H9 (cell line): ENCODE measurements at regions not wholly inside any gene's neighbourhood (a gene's known extent, or its start where the extent isn't known, plus 50 kb on each side); places are given as distances from the start of the nearest gene placed in this dataset.

ENCODE experiments used
- DNase-seq: peaks from one replicate; pipeline ENCODE4 v3.0.0-alpha.2; 2017
- H2AFZ ChIP-seq: one replicate; pipeline ENCODE4 v1.6.1; 2013; ENCODE audit warnings: mild to moderate bottlenecking, low read length, control low read depth, moderate library complexity
- H2AK5ac ChIP-seq: 2 replicates; pipeline ENCODE4 v1.6.1; 2013; ENCODE audit warnings: low read length, control low read depth, mixed read lengths; ENCODE audit not compliant: insufficient read length
- H2BK120ac ChIP-seq: one replicate; pipeline ENCODE4 v1.6.1; 2013; ENCODE audit warnings: low read depth, mild to moderate bottlenecking, low read length, control low read depth, inconsistent platforms; ENCODE audit not compliant: poor library complexity, severe bottlenecking
- H2BK12ac ChIP-seq: 2 replicates; pipeline ENCODE4 v1.6.1; 2013; ENCODE audit warnings: low read length, control low read depth, mixed read lengths, low read depth; ENCODE audit not compliant: insufficient read length
- H2BK15ac ChIP-seq: 2 replicates; pipeline ENCODE4 v1.6.1; 2013; ENCODE audit warnings: low read depth, low read length, control low read depth
- H2BK20ac ChIP-seq: one replicate; pipeline ENCODE4 v1.6.1; 2013; ENCODE audit warnings: low read depth, mild to moderate bottlenecking, low read length, control low read depth, inconsistent platforms; ENCODE audit not compliant: poor library complexity, severe bottlenecking
- H2BK5ac ChIP-seq: 2 replicates; pipeline ENCODE4 v1.6.1; 2013; ENCODE audit warnings: low read length, control low read depth, mixed read lengths; ENCODE audit not compliant: insufficient read length
- H3K14ac ChIP-seq: 2 replicates; pipeline ENCODE4 v1.6.1; 2013; ENCODE audit warnings: low read length, control low read depth; ENCODE audit not compliant: insufficient read depth
- H3K18ac ChIP-seq: 2 replicates; pipeline ENCODE4 v1.6.1; 2013; ENCODE audit warnings: low read depth, mild to moderate bottlenecking, mixed read lengths, low read length, control low read depth; ENCODE audit not compliant: insufficient read length
- H3K23ac ChIP-seq: 2 replicates; pipeline ENCODE4 v1.6.1; 2013; ENCODE audit warnings: low read length, control low read depth, mixed read lengths, low read depth; ENCODE audit not compliant: insufficient read length
- H3K23me2 ChIP-seq: 2 replicates; pipeline ENCODE4 v1.6.1; 2013; ENCODE audit warnings: low read depth, mild to moderate bottlenecking, mixed read lengths, low read length, control low read depth; ENCODE audit not compliant: insufficient read length, poor library complexity, severe bottlenecking
- H3K27ac ChIP-seq: 2 replicates; pipeline ENCODE4 v1.5.1; 2013; ENCODE audit warnings: low read length, control low read depth, mixed read lengths, low read depth; ENCODE audit not compliant: insufficient read length
- H3K27me3 ChIP-seq: 2 replicates; pipeline ENCODE4 v1.6.1; 2013; ENCODE audit warnings: low read length, control low read depth, inconsistent platforms; ENCODE audit not compliant: insufficient read depth
- H3K4ac ChIP-seq: 2 replicates; pipeline ENCODE4 v1.6.1; 2013; ENCODE audit warnings: low read depth, mild to moderate bottlenecking, control low read depth, inconsistent platforms, low read length, moderate library complexity
- H3K4me1 ChIP-seq: 2 replicates; pipeline ENCODE4 v1.6.1; 2013; ENCODE audit warnings: low read length, control low read depth, inconsistent platforms; ENCODE audit not compliant: insufficient read depth
- H3K4me2 ChIP-seq: 2 replicates; pipeline ENCODE4 v1.6.1; 2013; ENCODE audit warnings: low read length, control low read depth, mixed read lengths; ENCODE audit not compliant: insufficient read length, insufficient read depth
- H3K56ac ChIP-seq: 2 replicates; pipeline ENCODE4 v1.6.1; 2013; ENCODE audit warnings: low read depth, mild to moderate bottlenecking, mixed read lengths, low read length, control low read depth; ENCODE audit not compliant: insufficient read length
- H3K79me1 ChIP-seq: 2 replicates; pipeline ENCODE4 v1.6.1; 2013; ENCODE audit warnings: low read depth, mild to moderate bottlenecking, moderate library complexity, low read length, control low read depth, inconsistent platforms; ENCODE audit not compliant: insufficient read depth, poor library complexity, severe bottlenecking
- H3K79me2 ChIP-seq: 2 replicates; pipeline ENCODE4 v1.6.1; 2013; ENCODE audit warnings: low read length, control low read depth, inconsistent platforms; ENCODE audit not compliant: insufficient read depth
- H3K9ac ChIP-seq: 2 replicates; pipeline ENCODE4 v1.6.1; 2013; ENCODE audit warnings: low read length, control low read depth, mixed read lengths; ENCODE audit not compliant: insufficient read length; ENCODE audit errors: extremely low read depth
- H3K9me3 ChIP-seq: one replicate; pipeline ENCODE4 v1.6.1; 2013; ENCODE audit warnings: low read depth, low read length, inconsistent platforms; ENCODE audit not compliant: control insufficient read depth
- H3T11ph ChIP-seq: one replicate; pipeline ENCODE4 v1.6.1; 2013; ENCODE audit warnings: mild to moderate bottlenecking, low read length, control low read depth, inconsistent platforms
- H4K20me1 ChIP-seq: one replicate; pipeline ENCODE4 v1.6.1; 2013; ENCODE audit not compliant: control insufficient read depth, insufficient read length, insufficient read depth
- H4K5ac ChIP-seq: 2 replicates; pipeline ENCODE4 v1.6.1; 2013; ENCODE audit warnings: low read depth, mild to moderate bottlenecking, mixed read lengths, low read length, control low read depth; ENCODE audit not compliant: insufficient read length
- H4K8ac ChIP-seq: replicated peaks from 2 replicates; pipeline ENCODE4 v1.6.1; 2013; ENCODE audit warnings: low read length, control low read depth, mixed read lengths, low read depth; ENCODE audit not compliant: insufficient read length
- H4K91ac ChIP-seq: 2 replicates; pipeline ENCODE4 v1.6.1; 2013; ENCODE audit warnings: low read depth, mild to moderate bottlenecking, moderate library complexity, mixed read lengths, low read length, control low read depth; ENCODE audit not compliant: insufficient read length
- H3K27ac Mint-ChIP-seq, 3 experiments: 2 replicates in 2 of 3; 3 replicates in 1 of 3; pipeline ENCODE4 v1.8.0; 2020 to 2021; ENCODE audit warnings: mixed read lengths in 3 of 3, mild to moderate bottlenecking in 1 of 3, moderate library complexity in 1 of 3
- H3K27me3 Mint-ChIP-seq: 2 replicates; pipeline ENCODE4 v1.8.0; 2021; ENCODE audit warnings: low read depth, mild to moderate bottlenecking, moderate library complexity, mixed read lengths
- H3K36me3 Mint-ChIP-seq, 3 experiments: 2 replicates in 2 of 3; 3 replicates in 1 of 3; pipeline ENCODE4 v1.8.0; 2020 to 2021; ENCODE audit warnings: low read depth in 3 of 3, mixed read lengths in 3 of 3; ENCODE audit not compliant: insufficient read depth in 1 of 3
- H3K4me1 Mint-ChIP-seq, 2 experiments: 2 replicates each; pipeline ENCODE4 v1.8.0; 2020; ENCODE audit warnings: mixed read lengths in 2 of 2
- H3K4me3 Mint-ChIP-seq, 2 experiments: 2 replicates in 1 of 2; 3 replicates in 1 of 2; pipeline ENCODE4 v1.8.0; 2020 to 2021; ENCODE audit warnings: mild to moderate bottlenecking in 2 of 2, mixed read lengths in 2 of 2, moderate library complexity in 1 of 2
- H3K9me3 Mint-ChIP-seq, 2 experiments: 2 replicates in 1 of 2; 3 replicates in 1 of 2; pipeline ENCODE4 v1.8.0; 2020; ENCODE audit warnings: mild to moderate bottlenecking in 2 of 2, mixed read lengths in 2 of 2, moderate library complexity in 1 of 2
- WGBS: extraction: QIAGEN DNeasy Blood & Tissue Kit; methylation state at CpG from one replicate; pipeline ENCODE4 v1.1.7; 2013; ENCODE audit warnings: missing lambda C conversion rate, low lambda C conversion rate, mixed read lengths; ENCODE audit not compliant: insufficient read length; ENCODE audit errors: extremely low coverage; 5-methylcytosine and 5-hydroxymethylcytosine counted together
- TF ChIP-seq, protein P1 (sequence below): fragments of 200-600 bp; sonication (generic); conservative IDR thresholded peaks from 3 replicates; pipeline ENCODE4 v1.8.0; 2021; ENCODE audit warnings: antibody characterized with exemption, mild to moderate bottlenecking

DNA sequence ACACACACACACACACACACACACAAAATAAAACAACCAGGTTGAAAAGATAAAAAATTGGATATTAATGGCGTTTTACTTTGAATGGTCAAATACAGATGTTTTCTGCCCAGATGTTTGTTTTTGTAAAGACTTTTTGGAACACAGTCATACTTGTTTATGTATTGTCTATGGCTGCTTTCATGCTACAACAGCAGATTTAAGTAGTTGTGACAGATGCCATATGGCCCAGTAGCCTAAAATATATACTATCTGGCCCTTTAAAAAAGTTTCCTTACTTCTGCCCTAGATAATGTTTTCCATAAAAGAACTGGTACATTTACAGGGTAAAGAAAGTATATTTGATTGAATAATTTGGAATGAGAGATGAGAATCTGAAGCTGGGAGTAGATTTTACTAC, 1362.8 kb upstream of the SEL1L start:
- Histone ChIP-seq H3K4me1 (no peaks in the 10 kb centered on the region), H4K5ac (no peak overlapping the region), H3K79me2 (no peaks in the 10 kb centered on the region), H3K9me3 (no peaks in the 10 kb centered on the region), H2BK5ac (no peak overlapping the region), H4K91ac (no peak overlapping the region), H2BK12ac (no peak overlapping the region), H2AK5ac (no peak overlapping the region), H2BK120ac (no peak overlapping the region), H2AFZ (no peak overlapping the region), H4K8ac (no peak overlapping the region), H3K23me2 (no peaks in the 10 kb centered on the region), H3K4ac (no peak overlapping the region), H3K56ac (no peak overlapping the region), H4K20me1 (no peaks in the 10 kb centered on the region), H3K23ac (no peak overlapping the region), H2BK20ac (no peak overlapping the region), H3K14ac (no peak overlapping the region), H3K79me1 (no peaks in the 10 kb centered on the region), H3K27me3 (no peaks in the 10 kb centered on the region), H3K27ac (no peak overlapping the region), H3K4me2 (no peak overlapping the region), H2BK15ac (no peak overlapping the region), H3K18ac (no peak overlapping the region), H3T11ph (no peak overlapping the region), H3K9ac (no peak overlapping the region)
- Mint-ChIP-seq H3K4me3 (no peak overlapping the region), H3K36me3 (no peaks in the 10 kb centered on the region), H3K4me1 (no peaks in the 10 kb centered on the region), H3K9me3 (no peaks in the 10 kb centered on the region), H3K27me3 (no peaks in the 10 kb centered on the region), H3K27ac (no peak overlapping the region)
- no CpG with 5 or more reads among the region's 1 CpG for WGBS
- no peak for DNase-seq
- TF ChIP-seq, protein P1, sequence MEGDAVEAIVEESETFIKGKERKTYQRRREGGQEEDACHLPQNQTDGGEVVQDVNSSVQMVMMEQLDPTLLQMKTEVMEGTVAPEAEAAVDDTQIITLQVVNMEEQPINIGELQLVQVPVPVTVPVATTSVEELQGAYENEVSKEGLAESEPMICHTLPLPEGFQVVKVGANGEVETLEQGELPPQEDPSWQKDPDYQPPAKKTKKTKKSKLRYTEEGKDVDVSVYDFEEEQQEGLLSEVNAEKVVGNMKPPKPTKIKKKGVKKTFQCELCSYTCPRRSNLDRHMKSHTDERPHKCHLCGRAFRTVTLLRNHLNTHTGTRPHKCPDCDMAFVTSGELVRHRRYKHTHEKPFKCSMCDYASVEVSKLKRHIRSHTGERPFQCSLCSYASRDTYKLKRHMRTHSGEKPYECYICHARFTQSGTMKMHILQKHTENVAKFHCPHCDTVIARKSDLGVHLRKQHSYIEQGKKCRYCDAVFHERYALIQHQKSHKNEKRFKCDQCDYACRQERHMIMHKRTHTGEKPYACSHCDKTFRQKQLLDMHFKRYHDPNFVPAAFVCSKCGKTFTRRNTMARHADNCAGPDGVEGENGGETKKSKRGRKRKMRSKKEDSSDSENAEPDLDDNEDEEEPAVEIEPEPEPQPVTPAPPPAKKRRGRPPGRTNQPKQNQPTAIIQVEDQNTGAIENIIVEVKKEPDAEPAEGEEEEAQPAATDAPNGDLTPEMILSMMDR: no peak
